Upper lobe of left lung (tissue), 6 donors: ENCODE measurements at regions not wholly inside any gene's neighbourhood (a gene's known extent, or its start where the extent isn't known, plus 50 kb on each side); places are given as distances from the start of the nearest gene placed in this dataset.

Experiments used
- ATAC-seq, 2 donors: fragments of 200-7000 bp; cut with Tn5 transposase; one replicate each; pipeline ENCODE4 v1.9.1; 2022; ENCODE audit warnings: mild to moderate bottlenecking in 2 of 2, moderate library complexity in 2 of 2; ENCODE audit not compliant: low FRiP score in 2 of 2
- DNase-seq, 2 donors: peaks; one replicate each; pipeline ENCODE4 v3.0.0-alpha.2; 2019 to 2020
- H3K27ac ChIP-seq, 4 donors: fragments of 200-600 bp; sonication (generic); one replicate each; pipeline ENCODE4 v1.5.1; 2016 to 2019
- H3K27me3 ChIP-seq, 4 donors: fragments of 200-600 bp; sonication (generic); one replicate each; pipeline ENCODE4 v1.5.1; 2017 to 2019
- H3K36me3 ChIP-seq, 4 donors: fragments of 200-600 bp; sonication (generic); one replicate each; pipeline ENCODE4 v1.5.1; 2016 to 2019
- H3K4me1 ChIP-seq, 4 donors: fragments of 200-600 bp; sonication (generic); one replicate each; pipeline ENCODE4 v1.5.1; 2018 to 2019
- H3K4me3 ChIP-seq, 4 donors: fragments of 200-600 bp; sonication (generic); one replicate each; pipeline ENCODE4 v1.5.1; 2017 to 2019; ENCODE audit warnings: mild to moderate bottlenecking in 2 of 4, moderate library complexity in 1 of 4
- H3K9me3 ChIP-seq, 4 donors: fragments of 200-600 bp; sonication (generic); one replicate each; pipeline ENCODE4 v1.5.1; 2018 to 2019
- CTCF ChIP-seq, 6 experiments: fragments of 450-650 bp in 4 of 6; fragments of 200-600 bp in 2 of 6; sonication (generic) in 2 of 6; IDR thresholded peaks; one replicate each; pipeline ENCODE4 v1.5.1; 2016 to 2019; ENCODE audit warnings: antibody characterized with exemption in 6 of 6
- EP300 ChIP-seq, 4 donors: sonication (generic); formaldehyde crosslinking; IDR thresholded peaks; one replicate each; pipeline ENCODE4 v1.5.1; 2017; ENCODE audit warnings: antibody characterized with exemption in 4 of 4, control low read depth in 2 of 4
- POLR2A ChIP-seq, 4 donors: fragments of 450-650 bp; IDR thresholded peaks; one replicate each; pipeline ENCODE4 v1.5.1; 2016 to 2017; ENCODE audit warnings: antibody characterized with exemption in 4 of 4, mild to moderate bottlenecking in 2 of 4
- POLR2AphosphoS5 ChIP-seq, 2 donors: sonication (generic); formaldehyde crosslinking; IDR thresholded peaks; one replicate each; pipeline ENCODE4 v1.5.1; 2017; ENCODE audit warnings: antibody characterized with exemption in 2 of 2
- WGBS, 2 donors: methylation state at CpG; one replicate each; pipeline ENCODE4 v1.1.5; 2017 to 2018; 5-methylcytosine and 5-hydroxymethylcytosine counted together
- donor health status: DM: no; HTN: no; CAD: no; lungs with moderate emphysema.
- donor health status: DM: no; HTN: yes; CAD: no; lungs with severe emphysema.

- H3K27ac ChIP-seq, result no peak overlapping the region
- H3K4me1 ChIP-seq, result no peaks in the 10 kb centered on the region
- 63 to 69% methylated on average over 9 of the region's 9 CpGs for WGBS, 2 donors
- DNase-seq, result no peak
- no peaks in the 10 kb centered on the region for H3K27me3 ChIP-seq
- no peak for TF ChIP-seq POLR2A (IDR thresholded peaks at IDR 0.05)
- H3K9me3 ChIP-seq, result no peaks in the 10 kb centered on the region
- no peaks in the 10 kb centered on the region for H3K36me3 ChIP-seq
- ATAC-seq, result no peak
- H3K4me3 ChIP-seq, result no peak overlapping the region
Measured at GRCh38 chr13:74301258-74301935, 167.2 kb upstream of the KLF12 start.

- no peak overlapping the region for H3K4me3 ChIP-seq
- H3K36me3 ChIP-seq, result no peaks in the 10 kb centered on the region
- DNase-seq (no peak), ATAC-seq (no peak)
- no peaks in the 10 kb centered on the region for H3K4me1 ChIP-seq
- TF ChIP-seq CTCF (IDR thresholded peaks at IDR 0.05), result no peak
- no peak for TF ChIP-seq EP300 (IDR thresholded peaks at IDR 0.05)
- H3K9me3 ChIP-seq, result no peaks in the 10 kb centered on the region
- no peak overlapping the region for H3K27ac ChIP-seq
- no peaks in the 10 kb centered on the region for H3K27me3 ChIP-seq
Measured at GRCh38 chr13:74300162-74300561, 166.0 kb upstream of the KLF12 start.

DNA sequence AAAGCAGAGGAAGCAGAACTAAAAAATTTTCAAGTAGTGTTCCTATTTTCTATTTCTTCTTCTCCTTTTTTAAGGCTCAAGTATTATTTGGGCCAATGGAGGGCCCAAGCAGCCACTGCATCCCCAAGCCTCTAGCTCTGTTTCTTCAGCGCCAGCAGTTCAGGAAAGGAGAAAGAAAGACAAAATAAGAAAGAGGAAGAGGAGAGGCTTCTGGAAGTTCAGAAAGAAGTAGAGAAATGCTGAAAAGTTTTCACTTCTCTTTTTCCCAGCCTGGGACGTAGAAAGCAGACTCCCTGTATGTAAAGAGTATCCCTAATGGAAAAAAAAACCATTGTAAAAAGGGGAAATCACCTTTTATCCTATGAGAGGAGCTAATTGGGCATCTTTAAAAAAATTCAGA is 165.5 kb upstream of the KLF12 start:
- no peak overlapping the region for H3K4me3 ChIP-seq
- H3K36me3 ChIP-seq, result no peaks in the 10 kb centered on the region
- peak in 1 of 2 donors; percentile 80 for ATAC-seq
- no peaks in the 10 kb centered on the region for H3K27me3 ChIP-seq
- no peaks in the 10 kb centered on the region for H3K4me1 ChIP-seq
- TF ChIP-seq CTCF (IDR thresholded peaks at IDR 0.05) (no peak), POLR2A (IDR thresholded peaks at IDR 0.05) (no peak), POLR2AphosphoS5 (IDR thresholded peaks at IDR 0.05) (no peak), EP300 (IDR thresholded peaks at IDR 0.05) (no peak)
- no peaks in the 10 kb centered on the region for H3K9me3 ChIP-seq
- no peak overlapping the region for H3K27ac ChIP-seq
- 71 to 83% methylated on average over 2 of the region's 2 CpGs for WGBS, 2 donors
- no peak for DNase-seq

- TF ChIP-seq EP300 (IDR thresholded peaks at IDR 0.05) (no peak), POLR2A (IDR thresholded peaks at IDR 0.05) (no peak), POLR2AphosphoS5 (IDR thresholded peaks at IDR 0.05) (no peak)
- Histone ChIP-seq H3K27ac (no peak overlapping the region), H3K4me3 (no peak overlapping the region), H3K27me3 (no peaks in the 10 kb centered on the region), H3K36me3 (no peaks in the 10 kb centered on the region), H3K9me3 (no peaks in the 10 kb centered on the region), H3K4me1 (no peaks in the 10 kb centered on the region)
- ATAC-seq (no peak), DNase-seq (no peak)
- 93 to 96% methylated on average over 4 of the region's 4 CpGs for WGBS, 2 donors
Measured at GRCh38 chr13:74298923-74299322, 164.7 kb upstream of the KLF12 start.

DNA sequence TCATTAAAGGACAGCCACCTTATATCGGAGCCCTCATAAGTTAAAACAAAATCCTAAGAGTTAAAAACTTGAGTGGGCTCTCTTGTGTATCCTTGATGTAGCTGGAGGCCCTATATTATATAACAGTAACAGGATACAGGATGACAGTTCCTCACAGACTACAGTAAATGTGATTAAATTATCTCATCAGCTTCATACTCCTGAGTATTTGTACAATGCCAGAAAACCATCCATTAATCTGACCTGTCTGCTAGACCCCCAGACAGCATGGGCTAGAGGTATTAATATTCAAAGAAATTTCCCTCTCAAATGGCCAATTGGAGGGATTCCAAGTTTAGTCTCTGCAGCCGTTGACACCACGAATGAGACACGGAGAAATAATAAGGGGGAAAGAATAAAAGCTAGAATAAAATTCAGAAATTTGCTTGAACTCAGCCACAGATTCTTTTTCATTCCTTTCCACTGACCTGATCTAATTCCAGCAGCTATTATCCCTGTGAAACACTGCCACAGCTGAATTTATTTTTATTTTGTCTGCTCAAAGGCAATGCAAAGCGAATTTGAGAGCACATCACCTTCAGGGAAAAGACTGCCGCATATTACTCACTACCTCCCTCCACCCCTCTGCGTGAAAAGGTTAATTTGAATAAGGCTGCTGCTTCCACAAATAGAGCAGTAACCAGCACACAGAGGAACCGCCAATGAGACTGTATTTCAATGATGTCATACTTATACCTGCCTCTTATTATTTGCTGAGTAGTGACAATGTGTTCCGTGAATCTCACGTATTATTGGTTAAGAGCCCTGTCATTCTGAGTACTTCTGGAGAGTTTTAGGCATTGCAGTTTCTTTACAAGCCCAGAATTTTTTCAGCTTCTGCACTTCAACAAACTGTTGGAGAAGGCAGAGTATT is 155.9 kb upstream of the KLF12 start:
- Histone ChIP-seq H3K4me1 (peaks cover 11 to 19% (median 12%) of the 10 kb centered on the region in 4 donors), H3K9me3 (no peaks in the 10 kb centered on the region), H3K27ac (no peak overlapping the region), H3K4me3 (no peak overlapping the region), H3K27me3 (no peaks in the 10 kb centered on the region), H3K36me3 (no peaks in the 10 kb centered on the region)
- WGBS, 2 donors, result 43 to 44% methylated on average over 10 of the region's 10 CpGs
- DNase-seq, result peak in 1 of 2 donors; percentile 23
- peak; percentile 63 to 74 for ATAC-seq
- TF ChIP-seq CTCF (IDR thresholded peaks at IDR 0.05) (no peak), POLR2A (IDR thresholded peaks at IDR 0.05) (no peak), POLR2AphosphoS5 (IDR thresholded peaks at IDR 0.05) (no peak), EP300 (IDR thresholded peaks at IDR 0.05) (no peak)
